SU-DHL-6 (cell line): ENCODE measurements at regions not wholly inside any gene's neighbourhood (a gene's known extent, or its start where the extent isn't known, plus 50 kb on each side); places are given as distances from the start of the nearest gene placed in this dataset.

Source experiments
- EZH2phosphoT487 ChIP-seq: fragments of 200-600 bp; sonication (generic), shearing (Covaris generic); conservative IDR thresholded peaks from 2 replicates; pipeline ENCODE4 v1.6.1; 2018; ENCODE audit warnings: mild to moderate bottlenecking, antibody characterized with exemption, low read length, moderate library complexity, mixed read lengths
- TF ChIP-seq, protein P1 (sequence below): fragments of 200-600 bp; sonication (generic); IDR thresholded peaks from one replicate; pipeline ENCODE4 v1.5.1; 2017; ENCODE audit warnings: antibody characterized with exemption, mild to moderate bottlenecking, low read length, moderate library complexity; ENCODE audit not compliant: insufficient read depth, poor library complexity, severe bottlenecking

DNA sequence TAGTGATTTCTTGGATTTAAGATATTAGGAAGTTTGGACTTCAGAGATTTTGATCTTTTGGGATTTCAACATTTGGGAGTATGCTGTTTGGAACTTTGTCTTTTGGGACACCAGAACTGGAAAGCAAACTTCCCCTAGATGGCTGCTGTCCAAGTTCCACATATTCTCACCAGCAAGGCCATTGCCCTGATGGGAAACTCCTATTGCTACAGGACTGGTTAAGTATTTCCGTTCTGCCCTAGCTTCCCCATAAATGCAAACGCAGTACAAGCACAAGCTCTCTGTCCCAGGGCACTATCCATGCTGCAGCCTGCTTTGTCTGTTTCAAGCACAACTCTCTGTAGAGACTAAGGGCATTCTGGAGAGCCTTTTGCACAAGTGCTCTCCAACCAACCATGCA lies 79.3 kb upstream of the SLC25A13 start:
- TF ChIP-seq, protein P1, sequence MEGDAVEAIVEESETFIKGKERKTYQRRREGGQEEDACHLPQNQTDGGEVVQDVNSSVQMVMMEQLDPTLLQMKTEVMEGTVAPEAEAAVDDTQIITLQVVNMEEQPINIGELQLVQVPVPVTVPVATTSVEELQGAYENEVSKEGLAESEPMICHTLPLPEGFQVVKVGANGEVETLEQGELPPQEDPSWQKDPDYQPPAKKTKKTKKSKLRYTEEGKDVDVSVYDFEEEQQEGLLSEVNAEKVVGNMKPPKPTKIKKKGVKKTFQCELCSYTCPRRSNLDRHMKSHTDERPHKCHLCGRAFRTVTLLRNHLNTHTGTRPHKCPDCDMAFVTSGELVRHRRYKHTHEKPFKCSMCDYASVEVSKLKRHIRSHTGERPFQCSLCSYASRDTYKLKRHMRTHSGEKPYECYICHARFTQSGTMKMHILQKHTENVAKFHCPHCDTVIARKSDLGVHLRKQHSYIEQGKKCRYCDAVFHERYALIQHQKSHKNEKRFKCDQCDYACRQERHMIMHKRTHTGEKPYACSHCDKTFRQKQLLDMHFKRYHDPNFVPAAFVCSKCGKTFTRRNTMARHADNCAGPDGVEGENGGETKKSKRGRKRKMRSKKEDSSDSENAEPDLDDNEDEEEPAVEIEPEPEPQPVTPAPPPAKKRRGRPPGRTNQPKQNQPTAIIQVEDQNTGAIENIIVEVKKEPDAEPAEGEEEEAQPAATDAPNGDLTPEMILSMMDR: no peak
- no peak for TF ChIP-seq EZH2phosphoT487
